ENCODE measurements at regions not wholly inside any gene's neighbourhood (a gene's known extent, or its start where the extent isn't known, plus 50 kb on each side); places are given as distances from the start of the nearest gene placed in this dataset.

DNA sequence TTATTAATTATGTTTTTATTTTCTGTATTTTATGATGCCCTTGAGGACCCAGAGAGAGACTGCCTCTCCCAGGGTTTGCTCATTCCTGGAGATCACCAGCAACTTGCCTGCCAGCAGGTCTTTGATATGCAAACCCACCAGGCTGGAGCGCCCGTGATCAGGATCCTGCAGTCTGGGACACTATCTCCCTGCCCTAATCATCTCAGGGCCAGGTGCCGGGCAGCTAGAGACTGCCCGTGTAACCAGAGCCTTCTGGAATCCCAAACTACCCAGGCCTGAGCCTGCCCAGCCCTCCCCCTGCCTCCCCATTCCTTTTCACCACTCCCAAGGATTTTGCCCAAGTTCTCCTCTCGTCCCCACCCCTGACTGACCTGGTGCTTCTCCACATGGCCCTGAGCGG lies 52.2 kb upstream of the B3GAT1 start:
- Histone ChIP-seq H3K4me1 (replicated peaks; ENCODE audit: insufficient read depth) (no peaks in the 10 kb centered on the region), H3K4me3 (no peak overlapping the region), H3K36me3 (ENCODE audit: low read depth) (no peaks in the 10 kb centered on the region), H4K20me1 (ENCODE audit: insufficient read depth) (no peaks in the 10 kb centered on the region), H3F3A (ENCODE audit: insufficient read depth, low read depth) (no peaks in the 10 kb centered on the region), H3K79me2 (ENCODE audit: low read depth) (no peaks in the 10 kb centered on the region), H3K27me3 (ENCODE audit: insufficient read depth, low read depth) (peaks cover 95% of the 10 kb centered on the region), H3K9me3 (ENCODE audit: insufficient read depth, low read depth) (no peaks in the 10 kb centered on the region), H3K27ac (no peak overlapping the region), H2AFZ (no peak overlapping the region), H3K9me2 (ENCODE audit: insufficient read depth) (no peaks in the 10 kb centered on the region), H3K4me2 (no peak overlapping the region)
- no TSS peak for BruUV-seq (replicated peaks)
- POLR2A ChIA-PET (ENCODE audit: unreplicated experiment) = no interaction called here
- CTCF ChIA-PET = no interaction called here
- intact Hi-C loops (cut with micrococcal nuclease; ENCODE audit: unreplicated experiment) = no loop called here
- TF ChIP-seq EZH2 (IDR thresholded peaks at IDR 0.05; ENCODE audit: low read depth) = no peak
- no peak for DNase-seq

DNA sequence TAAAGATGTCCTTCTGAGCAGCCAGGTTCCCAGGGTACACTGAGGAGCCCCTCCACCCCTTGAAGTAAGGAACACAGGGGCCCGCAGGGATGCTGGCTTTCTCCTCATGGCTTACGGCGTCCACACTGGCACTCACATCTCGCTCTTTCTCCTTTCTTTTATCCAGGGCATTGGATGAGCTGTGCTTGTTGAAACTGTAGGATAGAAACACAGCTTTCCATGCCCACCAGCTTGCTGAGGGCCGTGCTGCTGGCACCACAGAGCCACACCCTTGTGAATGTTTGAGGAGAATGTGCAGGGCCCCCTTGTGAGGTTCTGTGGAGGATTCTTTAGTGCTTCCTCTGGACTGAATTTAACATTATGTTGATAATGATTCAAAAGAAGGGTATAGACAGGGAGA lies 51.7 kb upstream of the B3GAT1 start:
- H3K4me3 ChIP-seq = no peak overlapping the region
- no peak overlapping the region for H2AFZ ChIP-seq
- H4K20me1 ChIP-seq (ENCODE audit: insufficient read depth) = no peaks in the 10 kb centered on the region
- no peaks in the 10 kb centered on the region for H3K4me1 ChIP-seq (replicated peaks; ENCODE audit: insufficient read depth)
- no peaks in the 10 kb centered on the region for H3K9me2 ChIP-seq (ENCODE audit: insufficient read depth)
- H3K27me3 ChIP-seq (ENCODE audit: insufficient read depth, low read depth) = peaks cover 95% of the 10 kb centered on the region
- H3K36me3 ChIP-seq (ENCODE audit: low read depth) = no peaks in the 10 kb centered on the region
- no peaks in the 10 kb centered on the region for H3K9me3 ChIP-seq (ENCODE audit: insufficient read depth, low read depth)
- ChIA-PET CTCF (no interaction called here), POLR2A (ENCODE audit: unreplicated experiment) (no interaction called here)
- no peak for TF ChIP-seq CTCF (conservative IDR thresholded peaks at IDR 0.05)
- TF ChIP-seq EZH2 (IDR thresholded peaks at IDR 0.05; ENCODE audit: low read depth) = no peak
- intact Hi-C loops (cut with micrococcal nuclease; ENCODE audit: unreplicated experiment) = no loop called here
- no peak overlapping the region for H3K4me2 ChIP-seq
- BruUV-seq (replicated peaks) = no TSS peak
- no peak for DNase-seq
- H3F3A ChIP-seq (ENCODE audit: insufficient read depth, low read depth) = no peaks in the 10 kb centered on the region
- H3K27ac ChIP-seq = no peak overlapping the region
- H3K79me2 ChIP-seq (ENCODE audit: low read depth) = no peaks in the 10 kb centered on the region
